ENCODE measurements at regions not wholly inside any gene's neighbourhood (a gene's known extent, or its start where the extent isn't known, plus 50 kb on each side); places are given as distances from the start of the nearest gene placed in this dataset.

GRCh38 chr21:27674041-27674615 lies 707.2 kb upstream of the ADAMTS5 start:
- TF ChIP-seq CTCF (IDR thresholded peaks at IDR 0.05; ENCODE audit: borderline replicate concordance, control extremely low read depth, extremely low read depth, insufficient read depth, missing control alignments), result no peak
- in situ Hi-C loops (cut with MboI; ENCODE audit: low sequenced_read_pairs, unreplicated experiment), result no loop called here
- no peak for DNase-seq (ENCODE audit: low spot score)

GRCh38 chr21:27673581-27673980 lies 706.7 kb upstream of the ADAMTS5 start:
- in situ Hi-C loops (cut with MboI; ENCODE audit: low sequenced_read_pairs, unreplicated experiment), result no loop called here
- no peak for DNase-seq (ENCODE audit: low spot score)
- no peak for TF ChIP-seq CTCF (IDR thresholded peaks at IDR 0.05; ENCODE audit: borderline replicate concordance, control extremely low read depth, extremely low read depth, insufficient read depth, missing control alignments)

GRCh38 chr21:27671207-27671606 lies 704.3 kb upstream of the ADAMTS5 start:
- in situ Hi-C loops (cut with MboI; ENCODE audit: low sequenced_read_pairs, unreplicated experiment), result no loop called here
- TF ChIP-seq CTCF (IDR thresholded peaks at IDR 0.05; ENCODE audit: borderline replicate concordance, control extremely low read depth, extremely low read depth, insufficient read depth, missing control alignments), result no peak
- no peak for DNase-seq (ENCODE audit: low spot score)

- in situ Hi-C loops (cut with MboI; ENCODE audit: low sequenced_read_pairs, unreplicated experiment), result no loop called here
- TF ChIP-seq CTCF (IDR thresholded peaks at IDR 0.05; ENCODE audit: borderline replicate concordance, control extremely low read depth, extremely low read depth, insufficient read depth, missing control alignments), result no peak
- no peak for DNase-seq (ENCODE audit: low spot score)
Observed at GRCh38 chr21:27653481-27653880, 686.6 kb upstream of the ADAMTS5 start.

GRCh38 chr21:27649762-27650161 lies 682.9 kb upstream of the ADAMTS5 start:
- no peak for TF ChIP-seq CTCF (IDR thresholded peaks at IDR 0.05; ENCODE audit: borderline replicate concordance, control extremely low read depth, extremely low read depth, insufficient read depth, missing control alignments)
- DNase-seq (ENCODE audit: low spot score), result no peak
- in situ Hi-C loops (cut with MboI; ENCODE audit: low sequenced_read_pairs, unreplicated experiment), result no loop called here

- no peak for TF ChIP-seq CTCF (IDR thresholded peaks at IDR 0.05; ENCODE audit: borderline replicate concordance, control extremely low read depth, extremely low read depth, insufficient read depth, missing control alignments)
- DNase-seq (ENCODE audit: low spot score), result no peak
- in situ Hi-C loops (cut with MboI; ENCODE audit: low sequenced_read_pairs, unreplicated experiment), result no loop called here
Observed at GRCh38 chr21:27649323-27649722, 682.4 kb upstream of the ADAMTS5 start.
